Fibroblast of lung (primary cell): ENCODE measurements at regions not wholly inside any gene's neighbourhood (a gene's known extent, or its start where the extent isn't known, plus 50 kb on each side); places are given as distances from the start of the nearest gene placed in this dataset.

Experiments used
- CTCF ChIP-seq, 2 donors: IDR thresholded peaks in 1 of 2; conservative IDR thresholded peaks in 1 of 2; 1 replicate in 1 of 2; 2 replicates in 1 of 2; pipeline ENCODE4 v1.5.1; 2011 to 2012; ENCODE audit warnings: low read length in 2 of 2, control low read depth in 1 of 2, inconsistent platforms in 1 of 2, low read depth in 1 of 2, mild to moderate bottlenecking in 1 of 2
- EZH2 ChIP-seq: IDR thresholded peaks from 2 replicates; pipeline ENCODE4 v1.5.1; 2012; ENCODE audit warnings: low read length, control low read depth, mild to moderate bottlenecking; ENCODE audit errors: missing control alignments

- TF ChIP-seq CTCF (conservative IDR thresholded peaks at IDR 0.05 in 1 of 2, IDR thresholded peaks at IDR 0.05 in 1 of 2; ENCODE audit: low read depth in 1 of 2, low read length in 2 of 2), result no peak
- no peak for TF ChIP-seq EZH2
Measured at GRCh38 chr2:70385966-70386595, 84.2 kb upstream of the FAM136A start.
